Spleen (tissue), 11 donors: ENCODE measurements at regions not wholly inside any gene's neighbourhood (a gene's known extent, or its start where the extent isn't known, plus 50 kb on each side); places are given as distances from the start of the nearest gene placed in this dataset.
"Not testable (repeated sequence)": the region's sequence is repeated elsewhere in the genome, so short reads cannot be mapped to it uniquely, and the experiment has no call there.

Experiments used
- DNase-seq: peaks from one replicate; pipeline ENCODE4 v3.0.0-alpha.2; 2020
- H3K27ac ChIP-seq, 8 donors: fragments of 200-600 bp; sonication (generic) in 7 of 8; 1 replicate in 4 of 8; 2 replicates in 4 of 8; pipeline versions ENCODE4 v1.5.0 to v1.8.0; 2016 to 2021; ENCODE audit warnings: inconsistent platforms in 4 of 8, mild to moderate bottlenecking in 4 of 8, moderate library complexity in 1 of 8
- H3K27me3 ChIP-seq, 7 donors: fragments of 200-600 bp; sonication (generic) in 6 of 7; replicated peaks in 1 of 7; 1 replicate in 4 of 7; 2 replicates in 3 of 7; pipeline versions ENCODE4 v1.5.0 to v1.8.0; 2016 to 2021; ENCODE audit warnings: inconsistent platforms in 3 of 7, mild to moderate bottlenecking in 1 of 7
- H3K36me3 ChIP-seq, 6 donors: fragments of 200-600 bp; sonication (generic) in 5 of 6; 1 replicate in 4 of 6; 2 replicates in 2 of 6; pipeline versions ENCODE4 v1.5.0 to v1.8.0; 2016 to 2021; ENCODE audit warnings: inconsistent platforms in 2 of 6
- H3K4me1 ChIP-seq, 6 donors: fragments of 200-600 bp; sonication (generic) in 5 of 6; 1 replicate in 3 of 6; 2 replicates in 3 of 6; pipeline versions ENCODE4 v1.5.0 to v1.8.0; 2016 to 2021; ENCODE audit warnings: inconsistent platforms in 3 of 6
- H3K4me3 ChIP-seq, 8 donors: fragments of 200-600 bp; sonication (generic) in 7 of 8; 1 replicate in 4 of 8; 2 replicates in 4 of 8; pipeline versions ENCODE4 v1.5.0 to v1.8.0; 2016 to 2021; ENCODE audit warnings: inconsistent platforms in 4 of 8, mild to moderate bottlenecking in 4 of 8, moderate library complexity in 2 of 8
- H3K9me3 ChIP-seq, 8 donors: fragments of 200-600 bp; sonication (generic) in 7 of 8; 1 replicate in 4 of 8; 2 replicates in 4 of 8; pipeline versions ENCODE4 v1.5.0 to v1.8.0; 2016 to 2021; ENCODE audit warnings: inconsistent platforms in 4 of 8
- POLR2A ChIP-seq, 3 donors: fragments of 450-650 bp; IDR thresholded peaks; one replicate each; pipeline ENCODE4 v1.5.1; 2017; ENCODE audit warnings: antibody characterized with exemption in 3 of 3, mild to moderate bottlenecking in 1 of 3
- POLR2AphosphoS5 ChIP-seq, 3 donors: sonication (generic); formaldehyde crosslinking; IDR thresholded peaks; one replicate each; pipeline ENCODE4 v1.5.1; 2017; ENCODE audit warnings: antibody characterized with exemption in 3 of 3
- WGBS, 5 donors: extraction: QIAGEN DNeasy Blood & Tissue Kit in 3 of 5; methylation state at CpG; one replicate each; pipeline versions ENCODE4 v1.1.5 to v1.1.7; 2013 to 2018; 5-methylcytosine and 5-hydroxymethylcytosine counted together
- intact Hi-C: fragments of 100-400 bp; cut with DNase I; formaldehyde crosslinking; loops from one replicate; pipeline ENCODE4 v1.15.0; 2023; ENCODE audit warnings: low total_unique reads
- TF ChIP-seq, protein P1 (sequence below), 11 experiments: fragments of 200-600 bp in 7 of 11; fragments of 450-650 bp in 4 of 11; sonication (generic) in 4 of 11; IDR thresholded peaks in 8 of 11; conservative IDR thresholded peaks in 3 of 11; 1 replicate in 7 of 11; 2 replicates in 4 of 11; pipeline versions ENCODE4 v1.4.0 to v1.8.0; 2016 to 2021; ENCODE audit warnings: antibody characterized with exemption in 11 of 11, inconsistent platforms in 4 of 11, mild to moderate bottlenecking in 1 of 11
- donor health status: healthy with polysubstance abuse.
- donor health status: DM: no; HTN: no; CAD: no; lungs with moderate emphysema.
- donor health status: DM: no; HTN: no; CAD: no.
- donor health status: Bipolar disorder and iron deficiency.
- donor health status: healthy.
- donor health status: DM: no; HTN: no; CAD: no.
- donor health status: DM: yes; HTN: yes; CAD: no.

DNA sequence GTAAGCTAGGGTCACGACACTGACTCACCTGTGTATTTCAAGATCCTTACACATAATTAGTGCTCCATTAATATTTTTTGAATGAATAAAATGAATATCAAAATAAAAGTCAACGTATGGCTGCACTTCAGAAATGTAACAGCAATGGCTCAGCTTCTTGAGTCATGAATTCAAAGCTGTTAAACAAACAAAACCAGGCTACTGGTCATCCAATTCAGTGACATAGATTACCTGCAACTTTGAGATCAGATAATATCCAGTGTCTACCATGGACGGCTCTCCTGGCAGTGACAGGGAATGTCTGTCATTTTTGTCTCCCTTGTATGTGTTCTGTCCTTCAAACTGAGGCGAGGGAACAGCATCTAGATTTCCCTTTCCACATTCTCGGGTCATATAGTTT is 225.6 kb downstream of the EFCAB11 start:
- no peak for DNase-seq
- no peak for TF ChIP-seq POLR2AphosphoS5 (IDR thresholded peaks at IDR 0.05)
- TF ChIP-seq, protein P1, sequence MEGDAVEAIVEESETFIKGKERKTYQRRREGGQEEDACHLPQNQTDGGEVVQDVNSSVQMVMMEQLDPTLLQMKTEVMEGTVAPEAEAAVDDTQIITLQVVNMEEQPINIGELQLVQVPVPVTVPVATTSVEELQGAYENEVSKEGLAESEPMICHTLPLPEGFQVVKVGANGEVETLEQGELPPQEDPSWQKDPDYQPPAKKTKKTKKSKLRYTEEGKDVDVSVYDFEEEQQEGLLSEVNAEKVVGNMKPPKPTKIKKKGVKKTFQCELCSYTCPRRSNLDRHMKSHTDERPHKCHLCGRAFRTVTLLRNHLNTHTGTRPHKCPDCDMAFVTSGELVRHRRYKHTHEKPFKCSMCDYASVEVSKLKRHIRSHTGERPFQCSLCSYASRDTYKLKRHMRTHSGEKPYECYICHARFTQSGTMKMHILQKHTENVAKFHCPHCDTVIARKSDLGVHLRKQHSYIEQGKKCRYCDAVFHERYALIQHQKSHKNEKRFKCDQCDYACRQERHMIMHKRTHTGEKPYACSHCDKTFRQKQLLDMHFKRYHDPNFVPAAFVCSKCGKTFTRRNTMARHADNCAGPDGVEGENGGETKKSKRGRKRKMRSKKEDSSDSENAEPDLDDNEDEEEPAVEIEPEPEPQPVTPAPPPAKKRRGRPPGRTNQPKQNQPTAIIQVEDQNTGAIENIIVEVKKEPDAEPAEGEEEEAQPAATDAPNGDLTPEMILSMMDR (IDR thresholded peaks at IDR 0.05 in 8 of 11, conservative IDR thresholded peaks at IDR 0.05 in 3 of 11): no peak
- TF ChIP-seq POLR2A (IDR thresholded peaks at IDR 0.05): no peak
- Histone ChIP-seq H3K4me3 (no peak overlapping the region), H3K36me3 (no peaks in the 10 kb centered on the region), H3K27me3 (no peaks in the 10 kb centered on the region), H3K27ac (no peak overlapping the region), H3K4me1 (peaks cover 0 to 25% (median 11%) of the 10 kb centered on the region in 6 donors), H3K9me3 (peaks cover 5 to 20% (median 9%) of the 10 kb centered on the region in 8 donors)
- intact Hi-C loops: no loop called here
- WGBS, 5 donors: 90 to 95% (median 92%) methylated on average over 5 of the region's 5 CpGs

DNA sequence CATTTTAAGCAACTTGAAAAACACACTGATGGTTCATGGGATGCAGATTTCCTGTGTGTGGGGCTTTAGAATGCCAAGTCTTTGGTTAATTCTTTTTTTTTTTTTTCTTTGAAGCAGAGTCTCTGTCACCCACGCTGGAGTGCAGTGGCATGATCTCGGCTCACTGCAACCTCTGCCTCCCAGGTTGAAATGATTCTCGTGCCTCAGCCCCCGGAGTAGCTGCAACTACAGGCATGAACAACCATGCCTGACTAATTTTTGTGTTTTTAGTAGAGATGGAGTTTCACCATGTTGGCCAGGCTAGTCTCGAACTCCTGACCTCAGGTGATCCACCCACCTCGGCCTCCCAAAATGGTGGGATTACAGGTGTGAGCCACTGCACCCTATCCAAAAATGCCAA is 228.3 kb downstream of the EFCAB11 start:
- peaks cover 11 to 49% (median 34%) of the 10 kb centered on the region in 6 donors for H3K4me1 ChIP-seq
- H3K9me3 ChIP-seq, H3K36me3 ChIP-seq, intact Hi-C loops, H3K27ac ChIP-seq, H3K4me3 ChIP-seq, H3K27me3 ChIP-seq, DNase-seq: not testable (repeated sequence)
- 74 to 91% (median 83%) methylated on average over 6 of the region's 6 CpGs for WGBS, 5 donors

DNA sequence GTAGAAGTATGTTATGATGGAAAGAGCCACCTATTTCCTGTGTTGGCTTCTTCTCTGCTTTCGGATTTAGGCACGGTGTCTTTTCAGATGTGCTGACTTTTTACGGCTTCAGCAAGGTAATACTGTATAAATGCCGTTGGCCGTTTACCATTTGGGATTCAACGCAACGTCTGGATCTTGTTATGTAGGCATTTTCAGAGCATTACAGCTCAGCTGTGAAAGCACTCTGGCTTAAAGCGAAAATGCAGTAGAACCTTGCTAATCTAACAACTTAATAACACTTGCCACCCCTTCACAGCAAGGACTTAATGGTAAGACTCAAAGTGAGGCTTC is 229.9 kb downstream of the EFCAB11 start:
- Histone ChIP-seq H3K4me3 (peak overlapping the region in 4 of 8 donors; percentile 1 to 54 (median 23)), H3K9me3 (no peaks in the 10 kb centered on the region), H3K4me1 (peaks cover 23 to 60% (median 51%) of the 10 kb centered on the region in 6 donors), H3K36me3 (no peaks in the 10 kb centered on the region), H3K27ac (peak overlapping the region; percentile 29 to 94 (median 66)), H3K27me3 (no peaks in the 10 kb centered on the region)
- TF ChIP-seq POLR2A (IDR thresholded peaks at IDR 0.05) (no peak), POLR2AphosphoS5 (IDR thresholded peaks at IDR 0.05) (no peak)
- TF ChIP-seq, protein P1 (IDR thresholded peaks at IDR 0.05 in 8 of 11, conservative IDR thresholded peaks at IDR 0.05 in 3 of 11): no peak
- intact Hi-C loops: no loop called here
- no peak for DNase-seq
- 26 to 40% (median 33%) methylated on average over 8 of the region's 8 CpGs for WGBS, 5 donors

DNA sequence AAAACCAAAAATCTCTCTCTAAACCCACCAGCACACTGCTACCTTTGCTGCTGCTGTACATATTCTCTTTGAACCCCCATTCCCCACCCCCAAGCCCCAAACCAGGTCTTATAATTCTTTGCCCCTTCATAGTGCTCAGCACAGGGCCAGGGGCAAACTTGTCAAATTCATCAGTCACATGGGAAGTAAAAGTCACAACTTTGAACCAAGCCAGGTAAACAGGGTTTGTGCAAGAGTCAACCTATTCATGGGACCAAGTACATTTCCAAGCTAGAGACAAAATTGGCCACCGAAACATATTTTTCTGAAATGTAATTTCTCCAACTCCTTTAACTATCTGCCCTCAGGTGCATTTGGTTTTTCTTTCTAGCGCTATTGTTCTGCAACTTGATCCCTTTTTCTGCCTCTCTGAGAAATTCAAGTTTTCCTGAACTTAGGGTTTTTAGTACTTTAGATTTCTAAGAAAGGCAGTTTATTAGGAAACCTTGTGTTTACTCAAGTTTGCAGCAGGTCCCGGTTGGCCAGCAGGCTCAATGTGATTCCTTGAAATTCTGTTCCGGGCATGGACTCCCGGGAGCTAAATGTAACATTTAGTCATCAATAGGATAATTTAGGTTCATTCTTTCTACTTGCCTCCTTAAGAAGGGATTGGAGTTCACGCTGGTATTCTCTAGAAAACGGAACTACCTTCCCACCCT is 230.5 kb downstream of the EFCAB11 start:
- peak overlapping the region; percentile 29 to 94 (median 66) for H3K27ac ChIP-seq
- no peaks in the 10 kb centered on the region for H3K36me3 ChIP-seq
- no peaks in the 10 kb centered on the region for H3K9me3 ChIP-seq
- peak overlapping the region in 3 of 8 donors; percentile 1 to 54 (median 21) for H3K4me3 ChIP-seq
- intact Hi-C loops: no loop called here
- 38 to 54% (median 40%) methylated on average over 7 of the region's 7 CpGs for WGBS, 5 donors
- TF ChIP-seq POLR2AphosphoS5 (IDR thresholded peaks at IDR 0.05) (no peak), POLR2A (IDR thresholded peaks at IDR 0.05) (no peak)
- TF ChIP-seq, protein P1 (IDR thresholded peaks at IDR 0.05 in 8 of 11, conservative IDR thresholded peaks at IDR 0.05 in 3 of 11): no peak
- H3K4me1 ChIP-seq: peaks cover 25 to 65% (median 56%) of the 10 kb centered on the region in 6 donors
- DNase-seq: no peak
- no peaks in the 10 kb centered on the region for H3K27me3 ChIP-seq
